Peyer's patch (tissue), 4 donors: ENCODE measurements at regions not wholly inside any gene's neighbourhood (a gene's known extent, or its start where the extent isn't known, plus 50 kb on each side); places are given as distances from the start of the nearest gene placed in this dataset.

ENCODE experiments used
- CTCF ChIP-seq, 6 experiments: fragments of 450-650 bp in 4 of 6; fragments of 200-600 bp in 2 of 6; sonication (generic) in 1 of 6; IDR thresholded peaks; one replicate each; pipeline ENCODE4 v1.5.1; 2017 to 2019; ENCODE audit warnings: antibody characterized with exemption in 6 of 6, mild to moderate bottlenecking in 3 of 6, moderate library complexity in 1 of 6
- POLR2A ChIP-seq, 2 donors: fragments of 450-650 bp; IDR thresholded peaks; one replicate each; pipeline ENCODE4 v1.5.1; 2017; ENCODE audit warnings: antibody characterized with exemption in 2 of 2, mild to moderate bottlenecking in 2 of 2, moderate library complexity in 2 of 2

- TF ChIP-seq POLR2A (IDR thresholded peaks at IDR 0.05) = no peak
- no peak for TF ChIP-seq CTCF (IDR thresholded peaks at IDR 0.05)
Observed at GRCh38 chr22:49600891-49601431, 226.7 kb downstream of the BRD1 start.
